Stimulated activated CD4-positive, alpha-beta T cell treated with anti-CD3 and anti-CD28 coated beads, Interleukin-1b, Interleukin-23, amount 100 ng/mL, for 24 hours (primary cell): ENCODE measurements at regions not wholly inside any gene's neighbourhood (a gene's known extent, or its start where the extent isn't known, plus 50 kb on each side); places are given as distances from the start of the nearest gene placed in this dataset.

Experiments
- DNase-seq, 4 experiments: peaks; one replicate each; pipeline ENCODE4 v3.0.0-alpha.2; 2020; ENCODE audit warnings: low read depth in 4 of 4, low spot score in 1 of 4

DNA sequence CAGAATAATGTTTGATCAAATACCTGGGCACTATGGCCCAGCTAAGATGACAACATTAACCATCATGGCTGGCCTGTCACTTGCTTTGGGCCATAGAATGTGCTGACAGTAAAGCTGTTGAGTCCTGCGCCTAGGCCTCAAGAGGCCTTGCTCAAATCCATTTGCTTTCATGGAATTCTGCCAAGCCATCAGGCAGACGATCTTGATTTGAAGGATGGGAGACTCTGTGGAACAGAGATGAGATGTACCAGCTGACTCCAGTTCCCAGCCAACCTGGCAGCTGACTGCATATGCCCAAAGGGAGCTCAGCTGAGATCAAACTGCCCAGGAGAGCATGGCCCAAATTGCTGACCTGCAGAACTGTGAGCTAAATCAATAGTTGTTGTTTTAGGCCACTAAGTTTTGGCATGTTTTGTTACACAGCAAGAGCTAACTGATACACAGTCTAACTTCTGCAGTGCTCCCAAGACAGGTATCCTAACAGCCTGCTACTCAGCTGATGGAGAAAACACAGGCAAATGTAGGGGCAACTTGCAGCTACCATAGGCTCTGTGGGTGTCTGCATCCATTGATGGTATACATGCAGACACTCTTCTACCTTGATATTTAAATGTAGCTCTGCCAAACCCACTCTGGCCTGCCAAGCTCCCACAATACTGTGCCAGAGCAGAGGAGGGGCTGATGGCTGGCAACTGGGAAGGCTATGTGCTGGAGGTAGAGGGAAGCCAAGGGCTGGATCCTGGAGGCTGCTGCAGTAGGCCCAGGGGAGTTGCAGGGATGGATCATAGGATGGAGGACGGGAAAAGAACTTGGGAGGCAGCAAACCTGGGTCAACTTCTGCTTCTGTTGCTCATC lies 55.2 kb upstream of the RNF24 start:
- DNase-seq: no peak

DNA sequence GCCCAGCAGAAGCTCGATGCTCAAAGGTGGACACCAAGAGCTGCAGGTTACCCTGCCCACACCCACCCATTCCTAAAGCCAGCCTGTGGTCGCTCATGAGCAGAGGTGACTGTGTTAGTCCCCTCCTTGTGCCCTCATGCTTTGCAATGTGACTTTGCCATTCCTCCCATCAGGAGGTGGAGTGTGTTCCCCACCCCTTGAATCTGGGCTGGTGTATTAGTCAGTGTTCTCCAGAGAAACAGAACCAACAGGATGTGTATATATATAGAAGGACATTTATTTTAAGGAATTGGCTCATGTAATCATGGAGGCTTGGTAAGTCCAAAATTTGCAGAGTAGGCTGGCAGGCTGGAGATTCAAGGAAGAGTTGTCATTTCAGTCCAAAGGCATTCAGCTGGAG lies 54.4 kb upstream of the RNF24 start:
- no peak for DNase-seq

DNA sequence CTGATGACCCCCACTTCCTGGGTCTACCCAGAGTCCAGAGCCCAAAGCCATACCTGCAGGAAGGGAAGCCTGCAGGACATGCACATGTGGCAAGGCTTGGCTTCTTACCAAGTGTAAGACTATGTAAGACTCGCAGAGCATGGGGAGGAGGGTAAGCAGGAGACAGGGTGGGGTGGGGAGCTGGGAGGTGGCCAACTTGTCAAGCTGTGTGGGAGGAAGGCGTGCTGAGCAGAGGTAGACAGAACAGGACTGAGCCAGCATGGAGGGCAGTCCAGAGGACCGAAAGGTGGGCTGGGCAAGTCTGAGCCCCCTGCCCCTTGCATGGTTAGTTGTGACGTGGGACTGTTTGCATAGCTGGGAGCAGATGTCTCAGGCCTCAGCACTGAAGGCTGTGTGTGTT lies 53.4 kb upstream of the RNF24 start:
- no peak for DNase-seq

DNA sequence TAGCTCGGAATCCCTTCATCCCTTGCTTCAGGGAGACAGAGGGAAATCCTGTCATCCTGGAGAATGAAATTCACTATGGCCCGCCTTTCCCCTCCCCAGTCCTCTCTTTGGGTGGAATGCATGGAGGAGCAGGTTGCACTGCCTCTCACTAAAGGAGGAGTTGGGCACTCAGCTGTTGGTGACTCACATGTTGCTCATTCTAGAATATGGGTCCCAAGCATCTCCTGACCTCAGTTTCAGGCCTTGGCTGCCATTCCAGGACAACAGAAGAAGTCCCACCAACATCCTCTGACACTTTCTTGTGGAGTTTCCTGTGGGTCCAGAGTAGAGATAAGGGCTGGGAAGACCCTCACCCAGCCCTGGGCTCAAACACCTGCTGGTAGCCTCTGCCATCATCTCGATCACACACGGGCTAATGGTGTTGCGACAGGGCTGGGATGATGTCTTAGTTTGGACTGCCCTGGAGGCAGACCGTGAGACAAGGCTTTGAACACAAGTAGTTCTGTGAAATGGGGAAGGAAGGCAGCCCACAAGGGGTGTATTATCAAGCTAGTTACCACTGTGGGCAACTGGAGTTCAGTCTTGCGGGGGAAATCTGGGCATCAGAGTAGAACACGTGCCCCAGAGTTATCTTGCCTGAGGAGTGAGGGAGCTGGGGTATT lies 52.4 kb upstream of the RNF24 start:
- no peak for DNase-seq

DNA sequence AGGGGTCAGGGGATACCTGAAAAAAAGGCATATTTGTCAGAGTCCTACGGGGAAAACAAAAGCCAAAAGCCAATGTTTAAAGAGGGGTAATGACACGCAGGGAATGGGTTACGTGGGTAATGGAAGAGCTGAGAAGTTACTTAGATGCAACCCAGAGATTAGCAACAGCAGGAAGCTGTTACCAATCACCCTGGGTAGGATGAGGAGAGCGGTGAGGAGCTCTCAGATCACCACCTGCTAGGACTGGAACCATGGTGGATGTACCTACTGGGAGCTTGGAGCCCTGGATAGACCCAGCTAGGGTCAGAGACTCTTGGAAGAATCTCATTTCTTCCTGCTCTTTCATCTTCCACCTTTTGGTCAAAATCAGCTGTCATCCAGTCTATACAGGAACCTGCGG lies 51.2 kb upstream of the RNF24 start:
- no peak for DNase-seq

DNA sequence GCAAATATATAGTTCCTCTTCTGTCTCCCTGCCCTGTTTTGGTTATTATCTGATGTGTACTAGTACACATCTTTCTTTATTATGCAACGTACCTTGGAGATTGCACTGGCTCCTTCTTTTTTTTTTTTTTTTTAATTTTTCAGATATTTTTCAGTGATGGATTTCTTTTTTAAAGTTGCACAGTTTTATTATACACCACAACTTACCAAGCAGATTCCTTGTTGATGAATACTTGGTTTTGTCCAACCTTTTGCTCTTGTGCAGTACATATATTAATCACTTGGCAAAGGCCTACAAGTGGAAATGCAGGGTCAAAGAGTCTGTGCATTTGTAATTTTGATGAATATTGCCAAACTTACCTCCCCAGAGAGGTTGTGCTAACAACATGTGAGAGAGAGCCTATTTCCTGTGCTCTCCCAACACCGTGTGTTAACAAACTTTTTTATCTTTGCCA lies 50.1 kb upstream of the RNF24 start:
- no peak for DNase-seq
